BJ (cell line): ENCODE measurements at regions not wholly inside any gene's neighbourhood (a gene's known extent, or its start where the extent isn't known, plus 50 kb on each side); places are given as distances from the start of the nearest gene placed in this dataset.
"Not testable (repeated sequence)": the region's sequence is repeated elsewhere in the genome, so short reads cannot be mapped to it uniquely, and the experiment has no call there.

Source experiments
- CTCF ChIA-PET: fragments of 350-600 bp; formaldehyde crosslinking; extraction: SDS; loops from one replicate; lab custom pipeline; 2021; ENCODE audit warnings: antibody characterized with exemption, inconsistent platforms; lab: Yijun Ruan, JAX
- POLR2A ChIA-PET: fragments of 300-600 bp; sonication (Branson Sonifier 250); formaldehyde crosslinking; extraction: SDS; loops from one replicate; lab custom pipeline; 2021; ENCODE audit warnings: antibody characterized with exemption; lab: Charles Lee
- DNase-seq: peaks from one replicate; pipeline ENCODE4 v3.0.0-alpha.2; 2011; ENCODE audit warnings: low read depth
- H3K27me3 ChIP-seq: 2 replicates; pipeline ENCODE4 v1.6.0; 2011; ENCODE audit warnings: low read length; ENCODE audit not compliant: control insufficient read depth, insufficient read depth
- H3K36me3 ChIP-seq: 2 replicates; pipeline ENCODE4 v1.5.1; 2011; ENCODE audit warnings: low read length; ENCODE audit not compliant: control insufficient read depth, insufficient read depth
- H3K4me3 ChIP-seq: 2 replicates; pipeline ENCODE4 v1.5.1; 2011; ENCODE audit warnings: low read depth, mild to moderate bottlenecking, control low read depth, low read length
- TF ChIP-seq, protein P1 (sequence below): IDR thresholded peaks from 2 replicates; pipeline ENCODE4 v1.5.1; 2011; ENCODE audit warnings: low read depth, mild to moderate bottlenecking, control low read depth, inconsistent platforms, low read length, moderate library complexity; ENCODE audit not compliant: insufficient read depth

DNA sequence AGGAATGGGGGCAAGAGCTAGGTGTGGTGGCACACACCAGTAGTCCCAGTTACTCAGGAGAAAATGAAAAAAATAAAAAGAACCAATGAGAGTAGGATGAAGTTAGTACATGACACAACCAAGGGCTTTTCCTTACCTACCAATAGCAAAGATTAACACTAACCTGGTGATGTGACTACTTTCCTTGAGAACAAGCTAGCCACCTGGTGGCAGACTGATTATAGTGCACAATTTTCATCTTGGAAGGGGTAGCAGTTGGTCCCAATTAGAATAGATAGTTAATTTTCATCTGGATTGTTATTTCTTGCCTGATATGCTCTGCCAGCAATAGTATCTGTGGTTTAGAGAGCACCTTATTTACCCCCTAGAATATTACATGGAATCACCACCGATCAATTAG, 1216.8 kb upstream of the PABPC4L start:
- Histone ChIP-seq H3K27me3 (no peaks in the 10 kb centered on the region), H3K4me3 (no peak overlapping the region), H3K36me3 (no peaks in the 10 kb centered on the region)
- TF ChIP-seq, protein P1, sequence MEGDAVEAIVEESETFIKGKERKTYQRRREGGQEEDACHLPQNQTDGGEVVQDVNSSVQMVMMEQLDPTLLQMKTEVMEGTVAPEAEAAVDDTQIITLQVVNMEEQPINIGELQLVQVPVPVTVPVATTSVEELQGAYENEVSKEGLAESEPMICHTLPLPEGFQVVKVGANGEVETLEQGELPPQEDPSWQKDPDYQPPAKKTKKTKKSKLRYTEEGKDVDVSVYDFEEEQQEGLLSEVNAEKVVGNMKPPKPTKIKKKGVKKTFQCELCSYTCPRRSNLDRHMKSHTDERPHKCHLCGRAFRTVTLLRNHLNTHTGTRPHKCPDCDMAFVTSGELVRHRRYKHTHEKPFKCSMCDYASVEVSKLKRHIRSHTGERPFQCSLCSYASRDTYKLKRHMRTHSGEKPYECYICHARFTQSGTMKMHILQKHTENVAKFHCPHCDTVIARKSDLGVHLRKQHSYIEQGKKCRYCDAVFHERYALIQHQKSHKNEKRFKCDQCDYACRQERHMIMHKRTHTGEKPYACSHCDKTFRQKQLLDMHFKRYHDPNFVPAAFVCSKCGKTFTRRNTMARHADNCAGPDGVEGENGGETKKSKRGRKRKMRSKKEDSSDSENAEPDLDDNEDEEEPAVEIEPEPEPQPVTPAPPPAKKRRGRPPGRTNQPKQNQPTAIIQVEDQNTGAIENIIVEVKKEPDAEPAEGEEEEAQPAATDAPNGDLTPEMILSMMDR, result no peak; the same call in 1 of the 2 replicates
- ChIA-PET CTCF (no interaction called here), POLR2A (no interaction called here)
- DNase-seq, result no peak

DNA sequence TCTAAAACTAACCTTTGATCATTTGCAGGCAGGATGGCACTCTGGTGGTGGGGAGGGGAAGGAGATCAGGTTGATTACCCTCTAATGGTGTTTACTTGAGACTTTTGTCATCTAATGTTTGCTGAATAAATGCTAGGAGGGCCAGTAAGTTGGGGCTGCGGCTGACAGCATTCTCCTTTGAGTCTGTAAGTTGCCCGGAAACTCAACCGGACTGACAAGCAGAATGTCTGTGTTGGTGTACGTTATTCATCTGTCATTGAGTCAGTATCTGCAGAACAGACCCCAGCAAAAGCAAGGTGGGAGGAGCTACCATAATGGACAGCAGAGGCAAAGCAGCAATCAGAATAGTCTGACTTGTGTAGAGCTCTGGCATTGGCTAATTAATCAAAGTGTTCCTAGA, 1210.6 kb upstream of the PABPC4L start:
- TF ChIP-seq, protein P1, result no peak

DNA sequence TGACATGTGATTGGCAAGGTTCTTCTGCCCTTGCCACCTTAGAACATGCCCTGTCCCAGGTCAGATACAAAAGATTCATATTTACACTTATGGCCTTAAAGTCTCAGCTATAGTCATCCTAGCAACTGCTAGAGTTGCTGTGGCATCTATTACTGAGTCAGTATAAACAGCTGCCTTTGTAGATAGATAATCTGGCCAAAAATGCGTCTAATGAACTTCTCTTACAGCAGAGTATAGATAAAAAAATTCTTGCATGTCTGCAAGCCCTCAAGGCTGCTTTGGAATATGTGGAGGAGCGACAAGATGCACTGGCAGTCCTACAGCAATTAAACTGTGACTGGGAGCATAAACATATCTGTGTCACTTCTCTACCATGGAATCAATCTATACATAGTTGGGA, 1209.7 kb upstream of the PABPC4L start:
- POLR2A ChIA-PET, result no interaction called here
- TF ChIP-seq, protein P1, result no peak
- Histone ChIP-seq H3K36me3 (no peaks in the 10 kb centered on the region), H3K4me3 (no peak overlapping the region), H3K27me3 (no peaks in the 10 kb centered on the region)
- CTCF ChIA-PET, result no interaction called here
- DNase-seq, result no peak

More for the DNA sequence above, 1210.6 kb upstream of the PABPC4L start:
- POLR2A ChIA-PET, result no interaction called here
- DNase-seq, result no peak
- Histone ChIP-seq H3K4me3 (no peak overlapping the region), H3K36me3 (no peaks in the 10 kb centered on the region), H3K27me3 (no peaks in the 10 kb centered on the region)
- CTCF ChIA-PET, result no interaction called here

DNA sequence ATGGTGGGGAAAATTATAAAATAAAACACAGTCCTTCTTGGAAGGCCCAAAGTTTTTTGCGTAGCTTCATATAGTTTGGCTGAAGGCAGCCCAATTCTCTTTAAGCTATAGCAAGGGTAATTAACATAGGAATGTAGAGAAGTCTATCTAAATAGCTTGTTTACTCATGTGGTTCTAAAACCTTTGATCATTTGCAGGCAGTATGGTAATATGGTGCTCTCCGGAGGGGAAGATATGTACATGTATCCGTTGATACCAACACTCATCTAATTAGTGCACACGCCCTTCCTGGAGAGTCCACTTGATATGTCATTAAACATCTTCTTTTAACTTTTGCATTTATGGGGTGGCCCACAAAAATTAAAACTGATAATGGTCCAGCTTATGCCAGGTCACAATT, 1207.7 kb upstream of the PABPC4L start:
- DNase-seq, H3K4me3 ChIP-seq, CTCF ChIA-PET, POLR2A ChIA-PET, H3K36me3 ChIP-seq, H3K27me3 ChIP-seq: not testable (repeated sequence)

DNA sequence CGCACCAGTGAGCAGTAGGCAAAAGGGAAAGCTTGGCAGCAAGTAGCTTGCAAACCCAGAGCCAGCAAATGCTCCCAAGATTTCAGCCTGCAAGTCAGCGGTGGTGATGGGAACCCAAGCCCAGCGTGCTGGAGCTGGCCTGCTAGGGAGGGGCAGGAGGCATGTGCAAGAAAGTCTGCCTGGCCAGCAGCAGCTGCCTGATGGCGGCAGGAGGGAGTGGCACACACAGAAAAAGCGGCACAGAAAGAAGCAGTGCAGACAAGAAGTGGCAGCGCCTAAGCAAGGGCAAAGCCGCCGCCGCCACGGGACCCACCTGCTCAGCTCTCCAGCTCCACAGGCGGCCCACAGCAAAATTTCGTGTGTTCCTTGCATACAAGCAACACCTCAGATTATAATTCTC, 1206.5 kb upstream of the PABPC4L start:
- no peak for DNase-seq
- TF ChIP-seq, protein P1, result no peak
- no peak overlapping the region for H3K4me3 ChIP-seq
- ChIA-PET POLR2A (no interaction called here), CTCF (interaction anchor here (1.3 kb wide), 1 partner anchor 38 kb away, joined by 3 read pairs; no protein-coding TSS in a partner anchor)
- H3K36me3 ChIP-seq, result no peaks in the 10 kb centered on the region
- H3K27me3 ChIP-seq, result no peaks in the 10 kb centered on the region

DNA sequence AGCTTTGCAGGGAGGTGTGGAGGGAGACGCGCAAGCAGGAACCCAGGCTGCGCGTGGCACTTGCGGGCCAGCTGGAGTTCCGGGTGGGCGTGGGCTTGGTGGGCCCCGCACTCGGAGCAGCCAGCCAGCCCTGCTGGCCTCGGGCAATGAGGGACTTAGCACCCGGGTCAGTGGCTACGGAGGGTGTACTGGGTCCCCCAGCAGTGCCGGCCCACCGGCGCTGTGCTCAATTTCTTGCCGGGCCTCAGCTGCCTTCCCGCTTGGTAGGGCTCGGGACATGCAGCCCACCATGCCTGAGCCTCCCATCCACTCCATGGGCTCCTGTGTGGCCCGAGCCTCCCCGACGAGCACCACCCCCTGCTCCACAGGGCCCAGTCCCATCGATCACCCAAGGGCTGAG, 1205.0 kb upstream of the PABPC4L start:
- DNase-seq, H3K4me3 ChIP-seq, H3K36me3 ChIP-seq, H3K27me3 ChIP-seq, CTCF ChIA-PET, POLR2A ChIA-PET: not testable (repeated sequence)
